ENCODE measurements at regions not wholly inside any gene's neighbourhood (a gene's known extent, or its start where the extent isn't known, plus 50 kb on each side); places are given as distances from the start of the nearest gene placed in this dataset.

GRCh38 chr6:14919038-14919670, 326.7 kb upstream of the JARID2 start:
- TF ChIP-seq ZNF274 (IDR thresholded peaks at IDR 0.05; ENCODE audit: low read depth, low read length) (no peak), CTCF (IDR thresholded peaks at IDR 0.05 in 2 of 3, conservative IDR thresholded peaks at IDR 0.05 in 1 of 3; ENCODE audit: borderline replicate concordance in 1 of 3, insufficient read depth in 1 of 3, low read depth in 2 of 3, low read length in 2 of 3) (no peak), POLR2A (IDR thresholded peaks at IDR 0.05; ENCODE audit: borderline replicate concordance, extremely low read depth, insufficient read depth, insufficient read length) (no peak), EZH2 (IDR thresholded peaks at IDR 0.05) (no peak), TCF7L2 (IDR thresholded peaks at IDR 0.05; ENCODE audit: borderline replicate concordance, extremely low read depth, insufficient read depth, insufficient read length) (no peak), EGR1 (IDR thresholded peaks at IDR 0.05; ENCODE audit: low read depth) (no peak), SP1 (IDR thresholded peaks at IDR 0.05; ENCODE audit: low read depth) (no peak), CBX3 (IDR thresholded peaks at IDR 0.05; ENCODE audit: low read depth) (no peak), RAD21 (IDR thresholded peaks at IDR 0.05; ENCODE audit: low read depth) (no peak), MAX (IDR thresholded peaks at IDR 0.05) (no peak), CEBPB (IDR thresholded peaks at IDR 0.05; ENCODE audit: low read depth) (no peak), POLR2AphosphoS5 (IDR thresholded peaks at IDR 0.05; ENCODE audit: low read depth, low read length) (no peak), EZH2phosphoT487 (IDR thresholded peaks at IDR 0.05; ENCODE audit: borderline replicate concordance) (no peak), ATF3 (IDR thresholded peaks at IDR 0.05) (no peak)

All from HCT116 (cell line).